ENCODE measurements at regions not wholly inside any gene's neighbourhood (a gene's known extent, or its start where the extent isn't known, plus 50 kb on each side); places are given as distances from the start of the nearest gene placed in this dataset.

GRCh38 chr12:124177951-124178316 lies 117.0 kb upstream of the RFLNA start:
- no peak for TF ChIP-seq CTCF (IDR thresholded peaks at IDR 0.05)
- no peak for TF ChIP-seq POLR2A (IDR thresholded peaks at IDR 0.05)
